ENCODE measurements at regions not wholly inside any gene's neighbourhood (a gene's known extent, or its start where the extent isn't known, plus 50 kb on each side); places are given as distances from the start of the nearest gene placed in this dataset.

- no peak for DNase-seq
These were observed 171.7 kb upstream of the TLE3 start for GRCh38 chr15:70269311-70269911.

- DNase-seq = no peak
These were observed 171.1 kb upstream of the TLE3 start for GRCh38 chr15:70268698-70269251.

GRCh38 chr15:70267879-70268278 lies 170.2 kb upstream of the TLE3 start:
- no peak for DNase-seq

GRCh38 chr15:70267306-70267705 lies 169.6 kb upstream of the TLE3 start:
- no peak for DNase-seq

DNA sequence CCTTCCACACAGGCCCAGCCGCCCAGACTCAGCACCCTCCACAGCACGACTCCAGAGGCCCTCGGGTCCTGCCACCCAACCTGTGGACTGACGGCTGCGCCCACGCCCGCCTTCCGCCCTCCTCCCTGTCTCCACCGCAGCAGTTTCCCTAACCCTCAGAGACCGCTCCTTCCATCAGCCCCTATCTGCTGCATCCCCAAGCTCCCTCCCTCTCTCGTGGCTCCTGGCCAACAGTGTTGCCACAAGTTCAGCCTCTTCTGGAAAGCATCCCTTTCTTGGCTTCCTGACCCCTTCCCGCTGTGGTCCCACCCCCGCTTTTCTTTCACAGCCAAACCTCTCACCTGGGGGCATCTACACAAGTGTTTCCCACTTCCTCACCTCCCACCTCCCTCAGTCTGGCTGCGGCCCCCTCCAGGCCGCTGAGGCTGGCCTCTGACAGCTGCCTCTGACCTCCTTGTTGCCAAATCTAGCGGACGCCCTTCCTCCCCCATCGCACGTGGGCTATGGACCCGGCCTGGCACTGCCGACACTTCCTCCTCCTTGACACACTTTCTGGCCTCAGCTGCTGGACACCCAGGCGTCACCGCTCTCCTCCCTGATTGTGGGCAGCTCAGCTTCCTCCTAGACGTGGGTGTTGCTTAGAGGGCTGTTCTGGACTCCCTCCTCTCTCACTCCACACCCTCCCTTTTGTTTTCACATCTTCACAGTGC lies 168.8 kb upstream of the TLE3 start:
- no peak for DNase-seq

GRCh38 chr15:70265986-70266385 lies 168.3 kb upstream of the TLE3 start:
- no peak for DNase-seq

DNA sequence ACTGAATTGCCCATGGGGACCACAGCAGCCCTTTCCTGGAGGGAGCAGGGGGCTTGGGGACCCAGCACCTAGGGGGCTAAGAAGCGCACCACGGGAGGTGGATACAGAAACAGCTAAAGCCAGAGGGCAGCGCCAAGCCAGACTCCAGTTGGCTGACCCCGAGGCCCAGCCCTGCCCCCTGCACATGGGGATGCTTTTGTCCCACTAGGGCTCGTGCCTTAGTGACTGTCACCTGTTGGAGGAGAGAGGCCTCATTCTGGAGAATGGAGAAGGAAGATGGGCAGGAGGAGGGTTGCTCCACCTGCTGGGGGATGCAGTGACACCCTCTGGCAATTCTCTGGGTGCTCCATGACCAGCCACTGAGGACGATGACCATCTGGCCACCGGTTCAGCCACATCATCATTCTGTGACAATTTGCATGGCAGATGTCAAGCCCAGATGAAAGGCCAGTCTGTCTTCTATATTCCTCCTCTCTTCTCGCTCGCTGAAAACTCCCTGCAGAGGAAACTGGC lies 167.8 kb upstream of the TLE3 start:
- DNase-seq = no peak

GRCh38 chr15:70264738-70265465 lies 167.2 kb upstream of the TLE3 start:
- no peak for DNase-seq

DNA sequence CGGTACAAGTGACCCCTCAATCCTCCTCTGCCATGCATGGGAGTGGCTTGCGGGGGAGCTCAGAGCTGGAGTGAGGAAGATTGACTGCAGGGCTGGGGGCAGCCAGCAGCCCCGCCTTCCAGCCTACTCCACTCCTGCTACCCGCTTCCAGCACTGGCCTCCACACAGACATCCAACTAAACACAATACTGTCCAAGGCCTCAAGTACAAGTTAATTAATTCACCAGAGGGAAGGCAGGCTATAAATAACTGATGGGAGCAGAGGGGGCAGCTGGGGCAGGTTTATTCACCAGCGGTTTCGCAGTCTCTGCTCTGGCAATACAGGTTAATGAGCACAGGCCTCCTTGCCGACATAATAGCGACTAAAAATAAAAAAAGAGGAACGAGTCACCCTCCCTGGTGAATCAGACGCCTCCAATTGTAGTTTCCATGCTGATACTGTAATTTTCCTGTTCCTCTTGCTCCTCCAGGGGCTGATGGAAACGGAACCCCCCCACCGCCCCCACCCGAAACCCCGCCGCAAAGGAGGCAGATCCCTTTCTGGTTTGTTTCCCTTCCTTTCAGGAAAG lies 166.4 kb upstream of the TLE3 start:
- no peak for DNase-seq

DNA sequence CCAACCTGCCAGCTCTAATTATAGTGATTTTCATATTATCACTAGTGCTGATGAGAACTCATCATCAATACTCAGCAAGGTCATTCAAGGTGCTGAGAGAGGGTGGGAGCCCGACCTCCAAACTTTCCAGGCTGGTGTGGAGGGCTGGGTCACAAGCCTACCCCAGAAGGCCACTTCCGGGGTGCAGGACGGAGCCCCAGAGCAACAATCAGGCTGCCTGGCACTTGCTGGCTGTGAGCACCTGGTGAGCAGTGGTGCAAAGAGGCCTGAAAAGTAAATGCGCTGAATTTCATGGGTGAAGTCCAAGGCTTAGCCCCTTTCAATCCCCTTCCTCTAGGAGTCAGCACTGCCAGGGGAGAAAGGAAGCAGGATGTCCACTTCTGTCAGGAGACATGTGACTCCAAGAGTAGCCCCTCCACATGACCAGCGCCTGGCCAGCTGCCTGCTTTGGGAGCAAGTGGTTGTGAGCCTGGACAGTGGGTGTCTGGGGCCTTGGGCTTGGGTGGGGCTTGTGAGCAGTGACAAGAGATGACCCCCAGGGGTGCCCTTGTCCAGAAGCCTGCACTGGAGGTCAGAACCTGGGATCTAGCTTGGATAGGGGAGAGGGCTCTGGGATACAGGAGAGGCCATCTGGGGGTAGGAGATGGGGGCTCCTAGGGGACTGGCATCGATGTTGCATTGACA lies 165.0 kb upstream of the TLE3 start:
- no peak for DNase-seq

- no peak for DNase-seq
These were observed 164.5 kb upstream of the TLE3 start for GRCh38 chr15:70262171-70262570.

- no peak for DNase-seq
These were observed 163.4 kb upstream of the TLE3 start for GRCh38 chr15:70261083-70261482.

DNA sequence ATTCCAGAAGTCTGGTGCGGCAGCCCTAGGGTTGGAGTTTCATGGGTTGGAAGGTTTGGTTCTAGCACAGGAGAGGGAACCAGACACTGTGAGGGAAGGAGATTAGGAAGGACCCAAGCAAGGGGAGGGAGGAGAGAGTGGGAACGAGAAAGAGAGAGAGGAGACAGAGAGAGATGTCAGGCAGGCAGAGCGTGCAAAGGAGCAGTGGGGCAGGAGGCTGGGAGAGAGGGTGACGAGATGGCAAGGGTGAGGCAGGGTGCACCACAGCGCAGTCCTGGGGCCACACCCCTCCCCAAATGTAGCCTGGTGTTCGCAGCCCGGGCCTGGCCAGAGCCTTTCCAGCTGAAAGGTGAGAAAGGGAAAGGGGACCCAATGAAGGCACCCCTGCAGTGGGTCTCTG lies 162.9 kb upstream of the TLE3 start:
- DNase-seq = no peak

GRCh38 chr15:70259640-70260508 lies 162.2 kb upstream of the TLE3 start:
- no peak for DNase-seq

DNA sequence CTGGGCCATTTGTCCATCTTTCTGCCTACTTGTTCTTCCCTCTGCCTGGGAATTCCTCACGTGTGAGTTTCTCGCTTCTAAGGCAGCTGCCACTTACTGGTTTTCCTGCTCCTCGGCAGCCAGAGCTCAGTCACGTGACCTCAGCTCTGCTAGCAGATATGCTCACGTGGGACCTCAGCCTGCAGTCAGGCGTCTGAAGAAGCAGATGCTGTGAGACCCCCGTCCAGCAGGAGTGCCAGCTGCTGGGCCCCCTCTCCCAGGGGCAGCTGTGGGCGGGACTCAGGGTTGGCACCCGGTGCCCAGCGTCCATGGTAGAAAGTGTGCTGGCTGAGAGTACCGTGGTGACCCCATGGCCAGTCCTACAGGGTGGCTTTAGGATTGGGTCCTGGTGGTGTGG lies 161.3 kb upstream of the TLE3 start:
- DNase-seq = peak; percentile 40

GRCh38 chr15:70258369-70259027 lies 160.8 kb upstream of the TLE3 start:
- peak; percentile 49 for DNase-seq

- no peak for DNase-seq
These were observed 160.0 kb upstream of the TLE3 start for GRCh38 chr15:70257573-70258248.

DNA sequence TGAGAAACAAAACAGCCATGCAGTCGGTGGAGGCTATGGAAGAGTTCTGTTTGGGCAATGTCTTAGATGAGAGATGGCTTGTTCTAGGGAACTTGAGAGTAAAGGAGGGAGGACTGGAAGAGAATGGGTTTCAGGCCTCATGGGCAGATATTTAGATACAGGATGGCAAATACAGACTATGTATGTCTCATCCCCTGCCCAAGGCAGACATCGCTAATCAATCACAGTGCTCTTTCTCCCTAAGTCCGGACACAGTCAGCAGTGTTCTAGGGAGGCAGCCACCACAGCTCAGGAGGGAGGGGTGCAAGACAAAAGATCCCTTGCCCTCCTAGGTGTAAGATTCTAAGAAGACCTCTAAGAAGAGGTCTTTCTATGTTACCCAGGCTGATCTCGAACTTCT lies 159.3 kb upstream of the TLE3 start:
- no peak for DNase-seq

GRCh38 chr15:70254311-70254869 lies 156.7 kb upstream of the TLE3 start:
- no peak for DNase-seq

DNA sequence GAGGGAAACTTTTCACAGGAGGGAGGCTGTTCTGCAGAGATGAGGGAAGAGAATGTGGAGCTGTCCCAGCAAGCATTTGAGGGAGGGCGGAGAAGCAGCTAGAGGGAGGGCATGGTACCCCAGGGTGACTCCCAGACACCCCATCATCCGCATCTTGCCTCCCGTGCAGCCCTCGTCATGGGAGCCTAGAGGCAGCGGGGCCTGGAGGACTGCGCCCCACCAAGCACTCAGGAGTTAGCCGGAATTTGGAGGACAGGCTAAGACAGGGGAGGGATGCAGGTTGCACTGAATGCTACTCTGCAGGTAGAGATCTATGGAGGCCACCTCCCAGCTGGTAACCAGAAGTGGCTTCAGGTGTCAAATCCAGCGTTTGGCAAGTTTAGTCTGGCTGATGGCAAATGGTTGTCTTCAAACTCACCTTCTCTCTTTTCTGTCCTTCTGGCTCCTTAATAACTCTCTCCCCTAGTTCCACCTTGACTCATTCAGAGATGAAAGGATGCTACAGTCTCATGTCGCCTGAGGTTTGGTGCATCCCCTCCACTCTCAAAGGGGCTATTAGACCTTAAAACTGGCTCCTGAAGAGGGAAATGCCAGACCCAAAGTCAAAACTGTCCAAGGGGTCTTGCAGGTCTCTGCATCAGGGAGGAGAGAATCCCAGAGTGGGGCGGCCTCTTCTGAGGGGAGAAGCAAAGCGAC lies 155.9 kb upstream of the TLE3 start:
- no peak for DNase-seq
